ENCODE measurements at regions not wholly inside any gene's neighbourhood (a gene's known extent, or its start where the extent isn't known, plus 50 kb on each side); places are given as distances from the start of the nearest gene placed in this dataset.

GRCh38 chr21:34197561-34197960, 124.2 kb downstream of the MRPS6 start:
- no peak for TF ChIP-seq ZNF274 (IDR thresholded peaks at IDR 0.05; ENCODE audit: low read length)
- no peak for TF ChIP-seq ZNF274 (tag by site-specific recombination; IDR thresholded peaks at IDR 0.05; ENCODE audit: borderline replicate concordance)
- TF ChIP-seq, protein P1, sequence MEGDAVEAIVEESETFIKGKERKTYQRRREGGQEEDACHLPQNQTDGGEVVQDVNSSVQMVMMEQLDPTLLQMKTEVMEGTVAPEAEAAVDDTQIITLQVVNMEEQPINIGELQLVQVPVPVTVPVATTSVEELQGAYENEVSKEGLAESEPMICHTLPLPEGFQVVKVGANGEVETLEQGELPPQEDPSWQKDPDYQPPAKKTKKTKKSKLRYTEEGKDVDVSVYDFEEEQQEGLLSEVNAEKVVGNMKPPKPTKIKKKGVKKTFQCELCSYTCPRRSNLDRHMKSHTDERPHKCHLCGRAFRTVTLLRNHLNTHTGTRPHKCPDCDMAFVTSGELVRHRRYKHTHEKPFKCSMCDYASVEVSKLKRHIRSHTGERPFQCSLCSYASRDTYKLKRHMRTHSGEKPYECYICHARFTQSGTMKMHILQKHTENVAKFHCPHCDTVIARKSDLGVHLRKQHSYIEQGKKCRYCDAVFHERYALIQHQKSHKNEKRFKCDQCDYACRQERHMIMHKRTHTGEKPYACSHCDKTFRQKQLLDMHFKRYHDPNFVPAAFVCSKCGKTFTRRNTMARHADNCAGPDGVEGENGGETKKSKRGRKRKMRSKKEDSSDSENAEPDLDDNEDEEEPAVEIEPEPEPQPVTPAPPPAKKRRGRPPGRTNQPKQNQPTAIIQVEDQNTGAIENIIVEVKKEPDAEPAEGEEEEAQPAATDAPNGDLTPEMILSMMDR (tag by site-specific recombination; IDR thresholded peaks at IDR 0.05), result no peak
- TF ChIP-seq REST (tag by site-specific recombination; IDR thresholded peaks at IDR 0.05), result no peak
- TF ChIP-seq ZNF350 (tag by site-specific recombination; IDR thresholded peaks at IDR 0.05), result no peak
- no peak for TF ChIP-seq ZSCAN16 (tag by site-specific recombination; IDR thresholded peaks at IDR 0.05)
- TF ChIP-seq ZNF239 (tag by site-specific recombination; IDR thresholded peaks at IDR 0.05), result no peak
- TF ChIP-seq ZNF600 (tag by site-specific recombination; IDR thresholded peaks at IDR 0.05), result no peak
- TF ChIP-seq MEIS1 (CRISPR knock-in tag; IDR thresholded peaks at IDR 0.05; ENCODE audit: borderline replicate concordance), result no peak
